ENCODE measurements at regions not wholly inside any gene's neighbourhood (a gene's known extent, or its start where the extent isn't known, plus 50 kb on each side); places are given as distances from the start of the nearest gene placed in this dataset.

DNA sequence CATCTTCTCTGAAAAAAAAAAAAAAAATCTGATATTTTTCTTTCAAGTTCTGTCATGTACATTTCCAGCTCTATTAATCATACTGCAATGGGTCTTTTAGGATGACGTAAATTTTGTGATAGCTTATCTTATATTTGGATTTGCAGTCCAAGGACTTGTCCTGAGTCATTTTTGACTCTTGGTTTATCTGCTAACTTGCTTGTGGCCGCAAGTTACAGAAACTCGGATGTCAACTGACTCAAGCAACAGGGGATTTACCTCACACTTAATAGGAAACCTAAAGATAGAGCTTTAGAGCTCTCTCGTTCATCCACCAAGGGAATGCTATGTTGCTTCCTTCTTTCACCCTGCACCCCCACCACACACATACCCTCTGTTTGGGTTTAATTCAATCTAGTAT, 1433.8 kb upstream of the TENM3 start:
- DNase-seq: no peak

- no peak for DNase-seq
Observed at GRCh38 chr4:180810581-180810980, 1432.6 kb upstream of the TENM3 start.

DNA sequence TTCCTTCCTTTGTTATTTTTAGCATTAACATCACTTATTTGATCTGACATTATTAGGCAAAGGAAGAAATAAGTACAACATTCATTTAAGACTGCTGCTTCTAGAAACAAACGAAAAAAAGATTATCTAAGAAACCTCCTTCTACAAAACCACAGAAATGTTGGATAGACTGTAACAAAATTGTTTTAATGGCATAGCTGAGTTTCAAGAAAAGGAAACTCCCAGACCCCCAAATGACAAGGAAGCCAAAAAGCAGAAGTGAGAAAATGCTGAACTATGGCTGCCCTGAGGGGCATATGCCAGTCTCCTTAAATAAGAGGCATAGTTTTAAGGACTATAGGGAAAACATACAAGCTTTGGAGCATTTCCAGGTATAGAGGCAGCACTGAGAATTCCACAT, 1431.6 kb upstream of the TENM3 start:
- no peak for DNase-seq

DNA sequence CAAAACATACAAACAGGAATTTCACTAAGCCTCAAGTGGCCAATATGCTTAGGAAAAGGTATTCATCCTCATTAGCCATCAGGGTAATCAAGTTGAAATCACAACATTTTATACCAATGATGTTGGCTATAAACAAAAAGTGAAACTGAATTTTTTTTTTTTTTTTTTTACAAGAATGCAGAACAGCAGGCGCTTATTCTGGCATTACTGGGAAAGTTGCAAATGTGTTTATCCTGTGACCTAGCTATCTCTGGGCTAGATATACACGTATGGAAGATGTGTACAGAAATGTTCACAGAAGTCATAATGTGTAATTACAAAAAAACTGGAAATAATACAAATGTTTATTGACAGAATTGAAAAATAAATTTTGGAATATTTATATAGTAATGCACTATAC, 1430.4 kb upstream of the TENM3 start:
- no peak for DNase-seq

- DNase-seq: no peak
Observed at GRCh38 chr4:180814875-180815417, 1428.3 kb upstream of the TENM3 start.

GRCh38 chr4:180817529-180817928, 1425.7 kb upstream of the TENM3 start:
- no peak for DNase-seq

DNA sequence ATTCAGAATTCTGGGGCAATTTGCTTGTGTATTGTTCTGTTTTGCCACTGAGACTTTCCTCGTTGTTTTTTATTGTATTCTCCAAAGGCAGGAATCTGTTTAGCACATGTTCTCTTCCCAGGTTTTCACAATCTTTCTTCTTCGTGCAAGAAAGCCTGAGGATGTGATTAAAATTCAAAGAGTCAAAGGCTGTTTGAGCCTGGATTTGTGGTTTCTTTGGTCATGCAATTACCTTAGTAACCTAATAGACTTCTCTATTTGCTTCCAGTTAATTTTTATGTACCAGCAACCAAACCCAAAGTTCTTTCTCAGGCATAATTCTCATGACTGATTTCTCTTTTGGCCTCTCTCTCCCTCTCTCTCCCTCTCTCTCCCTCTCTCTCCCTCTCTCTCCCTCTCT, 1420.1 kb upstream of the TENM3 start:
- DNase-seq: no peak

GRCh38 chr4:180827232-180828009, 1415.8 kb upstream of the TENM3 start:
- DNase-seq: no peak

DNA sequence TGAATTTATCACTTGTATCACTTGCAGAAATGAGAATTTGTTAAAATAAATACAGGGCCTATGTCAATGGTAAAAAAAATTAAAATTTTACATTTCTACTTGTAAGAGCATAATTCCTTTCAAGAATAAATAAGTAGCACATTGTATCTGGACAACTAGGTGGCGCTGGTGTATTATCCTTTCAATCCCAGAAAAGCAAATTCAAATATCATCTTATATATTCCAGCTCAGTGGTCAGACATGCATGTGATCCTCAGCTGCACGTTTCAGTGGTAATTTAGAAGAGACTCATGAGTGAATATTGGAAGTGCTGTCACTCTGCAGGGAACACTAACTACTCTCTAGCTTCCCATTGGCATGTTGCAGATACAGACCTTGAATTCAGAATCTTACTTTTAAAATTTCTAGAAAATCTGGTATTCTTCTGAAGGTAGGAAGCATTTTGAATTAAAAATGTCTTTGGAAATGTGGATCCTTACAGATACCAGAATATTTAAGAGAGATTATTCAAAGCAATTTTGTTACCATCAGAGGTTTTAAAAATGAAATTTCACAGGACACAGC, 1414.7 kb upstream of the TENM3 start:
- no peak for DNase-seq

GRCh38 chr4:180832073-180832472, 1411.1 kb upstream of the TENM3 start:
- DNase-seq: no peak

DNA sequence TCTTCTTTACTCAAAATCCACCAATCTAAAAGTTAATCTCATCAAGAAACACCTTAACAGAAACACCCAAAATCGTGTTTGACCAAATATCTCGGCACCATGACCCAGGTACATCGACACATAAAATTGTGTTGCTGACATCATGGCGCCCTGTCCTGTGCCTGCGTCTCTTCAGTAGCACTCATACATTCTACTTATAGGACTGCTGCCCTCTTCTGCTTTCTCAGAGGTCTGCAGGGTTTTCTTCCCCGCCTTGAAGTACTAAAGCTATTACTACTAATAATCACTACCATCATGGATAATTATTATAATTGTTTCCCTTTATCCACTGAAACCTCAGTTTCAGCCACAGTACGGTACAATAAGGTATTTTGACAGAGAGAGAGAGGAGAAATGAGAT, 1403.1 kb upstream of the TENM3 start:
- no peak for DNase-seq

- DNase-seq: no peak
Observed at GRCh38 chr4:180850318-180850940, 1392.8 kb upstream of the TENM3 start.

- no peak for DNase-seq
Observed at GRCh38 chr4:180852738-180853137, 1390.5 kb upstream of the TENM3 start.

GRCh38 chr4:180855184-180855583, 1388.0 kb upstream of the TENM3 start:
- DNase-seq: no peak

DNA sequence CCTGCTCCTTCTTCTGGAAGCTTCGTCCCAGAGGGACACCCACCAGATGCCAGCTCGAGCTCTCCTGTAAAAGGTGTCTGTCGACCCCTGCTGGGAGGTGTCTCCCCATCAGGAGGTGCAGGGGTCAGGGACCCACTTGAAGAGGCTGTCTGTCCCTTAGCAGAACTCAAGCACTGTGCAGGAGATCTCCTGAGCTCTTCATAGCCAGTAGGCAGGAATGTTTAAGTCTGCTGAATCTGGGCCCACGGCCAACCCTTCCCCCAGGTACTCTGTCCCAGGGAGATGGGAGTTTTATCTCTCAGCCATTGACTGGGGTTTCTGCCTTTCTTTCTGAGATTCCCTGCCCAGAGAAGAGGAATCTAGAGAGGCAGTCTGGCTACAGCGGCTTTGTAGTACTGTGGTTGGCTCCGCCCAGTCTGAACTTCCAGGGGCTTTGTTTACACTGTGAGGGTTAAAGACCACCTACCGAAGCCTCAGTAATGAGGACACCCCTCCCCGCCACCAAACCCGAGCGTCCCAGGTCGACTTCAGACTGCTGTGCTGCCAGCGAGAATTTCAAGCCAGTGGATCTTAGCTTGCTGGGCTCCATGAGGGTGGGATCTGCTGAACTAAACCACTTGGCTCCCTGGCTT, 1383.0 kb upstream of the TENM3 start:
- DNase-seq: no peak

DNA sequence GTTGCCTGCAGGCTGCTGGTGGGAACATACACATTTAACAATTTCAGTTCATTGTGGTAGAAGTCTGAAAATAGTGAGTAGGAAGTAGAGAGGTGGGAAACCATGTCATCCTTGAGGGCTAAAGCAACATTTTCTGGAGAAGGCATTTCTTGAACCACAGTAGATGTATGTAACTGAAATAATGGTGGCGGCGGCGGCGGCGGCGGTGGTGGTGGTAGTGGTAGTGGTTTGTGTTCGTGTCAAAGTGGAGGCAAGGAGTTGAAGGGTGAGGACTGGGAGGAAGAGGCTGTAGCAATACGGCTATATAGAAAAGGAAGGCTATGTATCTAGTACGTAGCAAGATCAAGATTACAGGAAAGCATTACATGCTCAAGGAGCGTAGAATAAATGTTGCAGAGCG, 1381.6 kb upstream of the TENM3 start:
- DNase-seq: no peak

- DNase-seq: no peak
Observed at GRCh38 chr4:180866933-180867643, 1376.1 kb upstream of the TENM3 start.

DNA sequence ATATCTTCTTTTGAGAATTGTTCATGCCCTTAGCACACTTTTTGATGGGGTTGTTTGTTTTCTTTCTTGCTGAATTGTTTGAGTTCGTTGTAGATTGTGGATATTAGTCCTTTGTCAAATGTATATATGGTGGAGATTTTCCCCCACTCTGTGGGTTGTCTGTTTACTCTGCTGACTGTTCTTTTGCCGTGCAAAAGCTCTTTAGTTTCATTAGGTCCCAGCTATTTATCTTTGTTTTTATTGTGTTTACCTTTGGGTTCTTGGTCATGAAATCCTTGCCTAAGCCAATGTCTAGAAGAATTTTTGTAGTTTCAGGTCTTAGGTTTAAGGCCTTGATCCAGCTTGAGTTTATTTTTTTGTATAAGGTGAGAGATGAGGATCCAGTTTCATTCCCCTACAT, 1372.6 kb upstream of the TENM3 start:
- no peak for DNase-seq

DNA sequence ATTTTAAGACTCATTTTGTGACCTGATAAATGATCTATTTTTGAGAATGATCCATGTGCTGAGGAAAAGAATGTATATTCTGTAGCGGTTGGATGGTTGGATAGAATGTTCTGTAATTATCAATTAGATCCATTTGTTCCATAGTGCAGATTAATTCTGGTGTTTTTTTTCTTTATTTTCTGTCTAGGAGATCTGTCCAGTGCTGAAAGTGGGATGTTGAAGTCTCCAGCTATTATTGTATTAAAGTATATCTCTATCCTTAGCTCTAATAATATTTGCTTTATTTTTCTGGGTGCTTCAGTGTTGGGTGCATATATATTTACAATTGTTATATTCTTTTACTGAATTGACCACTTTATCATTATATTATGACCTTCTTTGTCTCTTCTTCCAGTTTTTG, 1344.9 kb upstream of the TENM3 start:
- DNase-seq: no peak

- no peak for DNase-seq
Observed at GRCh38 chr4:180900781-180901180, 1342.4 kb upstream of the TENM3 start.

- no peak for DNase-seq
Observed at GRCh38 chr4:180909279-180909678, 1333.9 kb upstream of the TENM3 start.

- DNase-seq: no peak
Observed at GRCh38 chr4:180913750-180914149, 1329.5 kb upstream of the TENM3 start.

DNA sequence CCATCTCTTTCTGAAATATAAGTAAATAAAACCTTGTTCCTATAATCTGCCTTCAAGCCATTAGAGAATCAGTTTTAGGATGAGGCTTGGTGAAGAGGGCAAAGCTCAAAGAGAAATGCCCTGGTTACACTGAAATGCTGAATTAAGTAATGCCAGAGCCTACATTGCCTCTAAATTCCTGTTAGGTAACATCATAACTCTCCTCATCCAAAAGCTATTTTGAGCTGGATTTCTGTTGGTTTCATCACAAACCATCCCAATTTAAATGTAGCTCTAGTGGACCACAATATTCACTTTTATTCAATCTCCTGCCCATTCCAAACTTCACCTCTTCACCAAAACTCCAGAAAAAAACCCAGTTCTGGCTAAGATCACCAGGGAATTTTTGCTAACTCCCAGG, 1319.7 kb upstream of the TENM3 start:
- no peak for DNase-seq

All from activated CD8-positive, alpha-beta memory T cell treated with anti-CD3 and anti-CD28 coated beads, Interleukin-2, amount 50 U/mL, for 48 hours (primary cell).